Ovary (tissue), 3 donors: ENCODE measurements at regions not wholly inside any gene's neighbourhood (a gene's known extent, or its start where the extent isn't known, plus 50 kb on each side); places are given as distances from the start of the nearest gene placed in this dataset.

Source experiments
- CTCF ChIP-seq, 3 donors: fragments of 450-650 bp in 2 of 3; fragments of 200-600 bp in 1 of 3; IDR thresholded peaks; one replicate each; pipeline versions ENCODE4 v1.5.1 to v1.8.0; 2016 to 2022; ENCODE audit warnings: antibody characterized with exemption in 3 of 3, mild to moderate bottlenecking in 1 of 3
- EP300 ChIP-seq: sonication (generic); formaldehyde crosslinking; IDR thresholded peaks from one replicate; pipeline ENCODE4 v1.6.1; 2017; ENCODE audit warnings: antibody characterized with exemption
- POLR2A ChIP-seq: fragments of 450-650 bp; IDR thresholded peaks from one replicate; pipeline ENCODE4 v1.6.1; 2017; ENCODE audit warnings: antibody characterized with exemption, mild to moderate bottlenecking, moderate library complexity
- donor health status: DM: no; HTN: no; CAD: no.

GRCh38 chr21:15149600-15150224 is 84.9 kb upstream of the NRIP1 start:
- TF ChIP-seq CTCF (IDR thresholded peaks at IDR 0.05) (no peak), POLR2A (no peak), EP300 (no peak)
